ENCODE measurements at regions not wholly inside any gene's neighbourhood (a gene's known extent, or its start where the extent isn't known, plus 50 kb on each side); places are given as distances from the start of the nearest gene placed in this dataset.

- DNase-seq (ENCODE audit: extremely low read depth in 1 of 2, low read depth in 1 of 2) = no peak
Measured at GRCh38 chr13:53631511-53631910, 602.9 kb downstream of the OLFM4 start.

- no peak for DNase-seq (ENCODE audit: extremely low read depth in 1 of 2, low read depth in 1 of 2)
Measured at GRCh38 chr13:53638040-53638439, 609.4 kb downstream of the OLFM4 start.

- no peak for DNase-seq (ENCODE audit: extremely low read depth in 1 of 2, low read depth in 1 of 2)
Measured at GRCh38 chr13:53642306-53642705, 613.7 kb downstream of the OLFM4 start.

- DNase-seq (ENCODE audit: extremely low read depth in 1 of 2, low read depth in 1 of 2) = no peak
Measured at GRCh38 chr13:53648673-53649072, 620.1 kb downstream of the OLFM4 start.

- DNase-seq (ENCODE audit: extremely low read depth in 1 of 2, low read depth in 1 of 2) = no peak
Measured at GRCh38 chr13:53672005-53672404, 643.4 kb downstream of the OLFM4 start.

GRCh38 chr13:53683146-53683545 lies 654.5 kb downstream of the OLFM4 start:
- DNase-seq (ENCODE audit: extremely low read depth in 1 of 2, low read depth in 1 of 2) = no peak

- no peak for DNase-seq (ENCODE audit: extremely low read depth in 1 of 2, low read depth in 1 of 2)
Measured at GRCh38 chr13:53683608-53684007, 655.0 kb downstream of the OLFM4 start.

GRCh38 chr13:53691417-53691816 lies 662.8 kb downstream of the OLFM4 start:
- DNase-seq (ENCODE audit: extremely low read depth in 1 of 2, low read depth in 1 of 2) = no peak

GRCh38 chr13:53694814-53695532 lies 666.4 kb downstream of the OLFM4 start:
- no peak for DNase-seq (ENCODE audit: extremely low read depth in 1 of 2, low read depth in 1 of 2)

- DNase-seq (ENCODE audit: extremely low read depth in 1 of 2, low read depth in 1 of 2) = no peak
Measured at GRCh38 chr13:53703371-53704080, 674.9 kb downstream of the OLFM4 start.

- no peak for DNase-seq (ENCODE audit: extremely low read depth in 1 of 2, low read depth in 1 of 2)
Measured at GRCh38 chr13:53719281-53719680, 690.7 kb downstream of the OLFM4 start.

GRCh38 chr13:53732664-53733063 lies 704.1 kb downstream of the OLFM4 start:
- DNase-seq (ENCODE audit: extremely low read depth in 1 of 2, low read depth in 1 of 2) = no peak

- no peak for DNase-seq (ENCODE audit: extremely low read depth in 1 of 2, low read depth in 1 of 2)
Measured at GRCh38 chr13:53743906-53744305, 715.3 kb downstream of the OLFM4 start.

- DNase-seq (ENCODE audit: extremely low read depth in 1 of 2, low read depth in 1 of 2) = no peak
Measured at GRCh38 chr13:53747825-53748224, 719.2 kb downstream of the OLFM4 start.

GRCh38 chr13:53749306-53749705 lies 720.7 kb downstream of the OLFM4 start:
- DNase-seq (ENCODE audit: extremely low read depth in 1 of 2, low read depth in 1 of 2) = no peak

- no peak for DNase-seq (ENCODE audit: extremely low read depth in 1 of 2, low read depth in 1 of 2)
Measured at GRCh38 chr13:53759016-53759415, 730.4 kb downstream of the OLFM4 start.

GRCh38 chr13:53775807-53776206 lies 747.2 kb downstream of the OLFM4 start:
- DNase-seq (ENCODE audit: extremely low read depth in 1 of 2, low read depth in 1 of 2) = no peak

- no peak for DNase-seq (ENCODE audit: extremely low read depth in 1 of 2, low read depth in 1 of 2)
Measured at GRCh38 chr13:53778937-53779336, 750.3 kb downstream of the OLFM4 start.

- no peak for DNase-seq (ENCODE audit: extremely low read depth in 1 of 2, low read depth in 1 of 2)
Measured at GRCh38 chr13:53781941-53782340, 753.3 kb downstream of the OLFM4 start.

GRCh38 chr13:53782488-53782961 lies 753.9 kb downstream of the OLFM4 start:
- DNase-seq (ENCODE audit: extremely low read depth in 1 of 2, low read depth in 1 of 2) = no peak

- DNase-seq (ENCODE audit: extremely low read depth in 1 of 2, low read depth in 1 of 2) = no peak
Measured at GRCh38 chr13:53783471-53783870, 754.9 kb downstream of the OLFM4 start.

GRCh38 chr13:53788286-53788685 lies 759.7 kb downstream of the OLFM4 start:
- no peak for DNase-seq (ENCODE audit: extremely low read depth in 1 of 2, low read depth in 1 of 2)

All from stimulated activated CD8-positive, alpha-beta memory T cell treated with anti-CD3 and anti-CD28 coated beads, Interleukin-7, amount 100 ng/mL, for 48 hours (primary cell).